Superior temporal gyrus (tissue), 1 donor: ENCODE measurements at regions not wholly inside any gene's neighbourhood (a gene's known extent, or its start where the extent isn't known, plus 50 kb on each side); places are given as distances from the start of the nearest gene placed in this dataset.

ENCODE experiments used
- DNase-seq: peaks from one replicate; pipeline ENCODE4 v3.0.0-alpha.2; 2016; ENCODE audit errors: extremely low spot score

DNA sequence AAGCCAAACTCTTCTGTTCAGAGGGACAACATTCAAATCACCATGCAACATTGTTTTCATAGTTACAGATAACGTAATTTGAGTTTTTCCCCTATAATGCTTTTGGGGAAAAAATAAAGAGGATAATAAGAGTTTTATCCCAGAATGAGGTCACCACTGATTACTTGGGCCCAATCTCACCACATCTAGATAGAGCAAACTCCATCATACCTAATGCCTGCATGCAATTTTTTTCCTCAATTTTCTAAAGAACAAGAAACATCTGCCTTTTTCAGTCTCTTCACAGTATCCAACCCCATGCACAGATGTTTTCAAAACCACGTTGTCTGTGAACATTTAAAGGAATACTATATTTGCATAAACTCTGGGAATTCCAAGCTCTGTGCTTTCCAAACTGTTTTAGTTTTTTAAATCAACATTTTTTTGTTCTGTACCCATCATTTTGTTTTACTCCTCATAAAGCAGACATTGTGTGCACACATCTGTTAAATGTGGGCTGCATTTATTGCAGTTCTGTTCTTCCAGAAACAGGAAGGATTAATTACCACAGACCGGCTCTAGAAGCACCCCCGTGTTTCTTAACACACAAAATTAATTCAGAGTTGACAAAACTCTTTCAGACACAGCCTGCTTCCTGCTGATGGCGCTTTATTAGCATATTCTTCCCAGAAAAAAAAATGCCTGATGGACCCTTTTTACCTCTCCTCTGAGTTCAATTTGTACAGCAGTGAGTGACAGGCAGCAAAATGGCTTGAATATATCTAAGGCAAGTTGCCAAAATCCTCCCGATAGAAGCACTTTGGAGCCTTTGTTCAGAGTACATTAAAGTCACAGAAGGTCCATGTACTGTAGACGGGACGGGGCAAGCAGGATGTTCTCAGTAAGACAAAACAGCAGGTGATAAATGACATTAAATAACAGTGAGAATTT is 1171.9 kb downstream of the EFNB2 start:
- no peak for DNase-seq

- DNase-seq = no peak
These were observed 1181.8 kb downstream of the EFNB2 start for GRCh38 chr13:105353654-105354053.

- no peak for DNase-seq
These were observed 1186.3 kb downstream of the EFNB2 start for GRCh38 chr13:105349082-105349723.

GRCh38 chr13:105346141-105346775 is 1189.2 kb downstream of the EFNB2 start:
- DNase-seq = no peak

- no peak for DNase-seq
These were observed 1189.7 kb downstream of the EFNB2 start for GRCh38 chr13:105345730-105346129.

DNA sequence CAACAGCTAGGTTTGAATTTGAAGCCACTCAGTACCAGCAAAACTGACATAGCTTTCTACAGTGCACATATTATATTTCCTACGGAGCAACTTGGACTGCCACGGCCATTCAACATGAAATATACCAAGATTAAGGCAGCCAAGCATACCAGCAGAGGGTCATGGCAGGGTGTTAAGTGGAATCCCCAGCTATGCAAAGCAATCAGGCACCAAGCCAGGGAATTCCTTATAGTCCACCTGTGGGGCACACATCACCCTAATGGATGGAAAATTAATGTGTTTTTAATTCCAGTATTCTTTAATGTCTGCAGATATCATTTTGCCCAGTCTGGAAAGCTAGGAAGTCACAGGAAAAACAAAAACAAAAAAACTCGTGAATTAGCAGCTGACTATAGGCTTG is 1190.3 kb downstream of the EFNB2 start:
- DNase-seq = no peak

DNA sequence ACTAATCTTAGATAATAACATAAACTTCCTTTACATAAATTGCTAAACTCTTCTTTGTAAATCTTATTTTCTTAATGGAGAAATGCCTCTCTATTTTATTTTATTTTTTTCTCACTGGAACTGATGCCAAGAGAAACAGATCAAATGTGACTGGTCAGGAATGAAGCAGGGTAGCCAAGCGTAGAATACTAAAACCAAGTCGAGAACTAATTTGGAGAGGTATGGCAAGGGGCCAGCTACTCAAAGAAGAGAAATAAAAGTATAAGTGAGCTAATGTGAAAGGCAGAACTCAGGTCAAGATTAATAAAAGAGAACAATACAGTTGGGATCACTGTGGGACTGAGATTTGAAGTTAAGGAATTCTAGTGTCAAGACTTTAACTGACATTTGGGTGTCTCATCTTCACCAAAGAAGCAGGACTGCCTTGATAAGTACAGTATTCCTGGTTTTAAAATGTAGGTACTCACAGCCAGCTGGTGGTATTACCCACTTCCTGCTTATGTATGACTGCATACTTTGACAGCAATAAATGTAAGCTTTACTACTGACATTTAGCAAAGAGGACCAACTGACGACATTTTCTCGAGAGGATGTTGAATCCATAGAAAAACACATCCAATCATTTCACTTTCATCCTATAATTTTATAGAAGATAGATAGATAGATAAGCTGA is 1192.2 kb downstream of the EFNB2 start:
- DNase-seq = no peak

GRCh38 chr13:105342281-105342820 is 1193.1 kb downstream of the EFNB2 start:
- DNase-seq = no peak

GRCh38 chr13:105341758-105342157 is 1193.7 kb downstream of the EFNB2 start:
- DNase-seq = no peak

DNA sequence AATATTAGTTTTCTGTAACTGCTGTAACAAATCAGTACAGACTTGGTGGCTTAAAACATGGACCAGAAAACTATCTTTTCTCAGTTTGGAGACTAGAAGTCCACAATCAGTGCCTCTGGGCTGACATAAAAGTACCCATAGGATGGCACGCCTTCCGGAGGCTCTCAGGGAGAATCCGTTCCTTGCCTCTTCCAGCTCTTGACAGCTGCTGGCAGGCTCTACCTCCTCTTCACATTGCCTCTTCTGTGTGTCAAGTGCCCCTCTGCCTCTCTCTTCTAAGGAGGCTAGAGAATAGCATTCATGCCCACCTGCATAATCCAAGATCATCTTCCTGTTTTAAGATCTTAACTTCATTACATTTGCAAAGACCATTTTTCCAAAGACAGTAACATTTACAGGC is 1194.2 kb downstream of the EFNB2 start:
- no peak for DNase-seq

DNA sequence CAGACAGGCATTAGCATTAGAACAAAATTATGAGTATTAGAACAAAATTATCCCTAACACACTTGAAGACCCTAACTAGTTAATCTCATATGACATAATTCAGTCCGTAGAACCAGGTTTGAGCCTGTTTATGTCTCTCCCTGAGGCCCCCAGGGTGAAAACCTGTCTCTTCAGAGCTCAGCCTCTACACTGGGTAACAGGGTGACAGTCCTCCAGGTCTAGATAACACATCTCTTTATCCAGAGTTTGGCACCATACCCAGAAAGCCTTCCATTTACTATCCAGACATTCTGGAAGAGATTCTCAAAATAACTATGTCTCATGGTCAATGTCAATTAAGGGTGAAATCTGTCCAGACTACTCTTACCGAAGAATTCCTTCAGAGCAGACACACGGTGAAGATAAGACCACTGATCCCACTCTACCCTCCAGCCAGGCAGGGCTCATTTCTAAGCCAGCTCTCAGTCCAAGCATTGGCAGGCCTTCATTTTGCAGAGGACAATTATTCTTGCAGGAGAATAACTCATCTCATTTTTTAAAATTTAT is 1195.3 kb downstream of the EFNB2 start:
- no peak for DNase-seq

DNA sequence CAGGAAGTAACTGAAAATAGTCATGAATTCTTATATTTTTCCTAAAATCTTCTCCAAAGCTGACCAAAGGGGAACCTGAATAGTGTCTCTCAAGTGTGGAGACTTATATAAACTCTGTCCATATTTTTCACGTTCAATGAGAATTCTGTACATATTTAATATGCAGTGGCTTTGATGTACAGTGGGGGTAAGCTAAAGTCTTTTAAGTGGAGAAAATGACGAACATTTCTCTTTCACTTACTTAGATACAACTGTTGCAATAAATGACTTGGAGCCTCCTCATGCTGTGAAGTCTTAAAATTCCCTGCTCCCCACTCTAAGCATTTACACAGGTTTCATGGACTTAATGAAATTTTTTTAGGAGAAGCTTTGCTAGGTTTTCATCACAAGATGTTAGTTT is 1196.7 kb downstream of the EFNB2 start:
- DNase-seq = no peak

GRCh38 chr13:105338006-105338405 is 1197.5 kb downstream of the EFNB2 start:
- DNase-seq = no peak

DNA sequence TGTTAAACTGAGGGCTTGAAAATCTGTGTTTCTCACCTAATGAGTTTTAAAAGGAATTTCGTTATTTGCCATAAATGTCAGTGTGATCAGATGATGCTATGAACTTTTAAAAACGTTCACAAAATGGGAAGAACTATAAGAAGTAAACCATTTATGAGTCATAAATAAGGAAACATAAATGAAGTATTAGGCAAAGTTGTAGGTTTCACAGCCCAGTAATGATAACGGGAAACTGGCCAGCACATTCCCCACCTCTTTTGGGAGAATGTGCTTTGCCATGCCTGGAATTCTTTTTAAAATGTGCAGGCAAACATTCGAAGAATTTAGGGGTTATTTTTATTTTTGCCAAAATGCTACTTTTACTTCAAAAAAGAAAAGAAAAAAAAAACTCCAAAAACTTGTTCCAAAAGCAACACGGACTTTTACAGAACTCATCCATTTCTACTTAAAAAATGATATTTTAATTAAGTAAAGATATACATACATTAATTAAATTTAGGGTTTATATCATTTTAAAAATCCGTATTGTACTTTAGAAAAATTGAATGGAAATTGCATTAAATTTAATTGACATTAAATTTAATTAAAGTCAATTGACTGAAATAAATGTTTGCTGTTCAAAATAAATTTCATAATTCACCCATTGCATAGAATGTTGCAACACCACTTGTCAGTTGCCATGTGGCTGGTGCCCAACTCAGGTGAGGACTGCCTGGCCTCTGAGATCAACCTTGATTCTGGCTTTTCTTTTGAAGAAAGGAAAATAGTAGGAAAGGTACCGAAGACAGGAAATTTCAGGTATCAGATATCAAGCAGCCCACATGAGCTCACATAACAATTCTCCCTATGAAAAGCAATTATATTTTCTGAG is 1198.5 kb downstream of the EFNB2 start:
- DNase-seq = no peak

DNA sequence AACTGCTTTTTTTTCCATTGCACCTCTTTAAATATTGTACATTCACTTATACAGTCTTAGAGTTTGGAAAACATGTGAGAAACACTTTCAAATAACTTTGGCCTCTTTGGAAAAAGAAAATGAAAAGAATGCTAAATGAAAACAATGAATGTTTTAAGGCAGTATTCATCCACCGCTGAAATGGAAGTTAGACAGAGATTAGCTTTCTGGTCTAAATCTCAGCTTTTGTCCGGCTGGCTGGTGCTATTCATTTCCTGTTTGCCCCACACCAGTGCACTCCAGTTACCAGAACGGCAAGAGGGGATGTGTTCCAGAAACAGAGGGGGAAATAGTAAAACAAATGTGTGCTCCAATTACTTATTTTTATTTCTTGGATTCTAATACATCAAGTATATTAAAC is 1201.3 kb downstream of the EFNB2 start:
- no peak for DNase-seq

- DNase-seq = no peak
These were observed 1202.0 kb downstream of the EFNB2 start for GRCh38 chr13:105333416-105333815.

- DNase-seq = no peak
These were observed 1206.1 kb downstream of the EFNB2 start for GRCh38 chr13:105329359-105329758.

DNA sequence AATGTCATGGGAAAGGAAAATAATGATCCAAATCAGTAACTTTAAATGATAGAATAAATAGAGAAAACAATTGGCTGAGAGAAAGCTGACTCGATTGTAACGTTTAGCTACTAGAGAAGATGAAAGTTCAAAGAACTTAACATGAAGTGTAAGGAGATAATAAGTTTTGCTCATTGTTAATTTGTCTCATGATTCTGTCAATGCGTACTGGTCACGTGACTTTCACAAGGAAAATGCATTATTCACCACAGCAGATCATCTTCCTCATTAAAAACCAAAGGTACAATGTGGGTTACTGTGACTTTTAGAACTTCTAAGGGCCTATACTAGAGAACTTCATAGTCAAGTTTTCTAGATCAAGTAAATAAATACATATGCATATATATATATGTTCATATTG is 1207.2 kb downstream of the EFNB2 start:
- DNase-seq = no peak

DNA sequence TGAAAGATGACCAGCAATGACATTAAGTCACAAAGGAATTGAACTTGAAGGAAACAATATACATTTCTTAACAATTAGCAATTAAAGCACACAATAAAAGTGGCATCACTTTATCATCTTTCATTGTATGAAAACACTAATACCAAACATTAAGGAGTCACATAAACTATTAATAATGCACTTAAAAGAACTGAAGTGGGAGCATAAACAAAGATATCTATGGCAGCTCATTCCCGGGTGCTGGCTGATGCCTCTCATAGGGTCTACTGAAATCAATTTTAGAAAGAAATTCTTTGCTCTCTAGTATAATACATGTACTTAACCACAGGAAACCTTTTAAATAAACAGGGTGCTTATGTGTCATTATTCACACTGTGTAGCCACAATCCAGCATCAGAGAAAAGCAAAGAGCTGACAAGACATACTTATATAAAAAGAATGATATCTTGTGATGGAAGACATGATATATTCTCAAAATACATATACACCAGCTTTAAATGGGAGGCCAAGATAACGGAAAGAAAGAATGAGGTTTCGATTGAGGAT is 1207.8 kb downstream of the EFNB2 start:
- DNase-seq = no peak

DNA sequence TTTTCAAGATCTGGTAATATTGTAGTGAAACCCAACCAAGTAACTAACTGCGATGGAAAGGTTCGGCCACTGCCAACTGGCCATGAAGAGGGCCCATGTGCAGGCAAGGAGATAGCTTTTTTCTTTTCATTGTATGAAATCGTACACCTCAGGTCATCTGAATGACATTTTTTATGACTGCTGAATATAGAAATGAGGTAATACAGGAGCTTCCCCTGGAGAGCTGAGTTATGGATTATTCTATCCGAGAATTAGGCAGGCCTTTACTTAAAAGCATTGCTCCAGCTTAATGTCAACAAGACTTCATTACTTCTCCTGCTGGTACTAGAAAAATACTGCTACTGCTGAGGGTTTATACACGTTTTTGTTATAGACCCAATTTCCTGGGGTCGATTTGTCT is 1215.6 kb downstream of the EFNB2 start:
- DNase-seq = no peak
